T47D (cell line): ENCODE measurements at regions not wholly inside any gene's neighbourhood (a gene's known extent, or its start where the extent isn't known, plus 50 kb on each side); places are given as distances from the start of the nearest gene placed in this dataset.

Experiments
- DNase-seq, 2 experiments: peaks; one replicate each; pipeline versions ENCODE4 v3.0.0 to v3.0.0-alpha.2; 2011 to 2012; ENCODE audit warnings: low read depth in 1 of 2, low spot score in 1 of 2
- JUND ChIP-seq: IDR thresholded peaks from 2 replicates; pipeline ENCODE4 v1.6.1; 2012; ENCODE audit warnings: low read depth
- in situ Hi-C: cut with HindIII; loops from 2 replicates; pipeline ENCODE4 v1.10.0; 2016; ENCODE audit warnings: low sequenced_read_pairs, low pct_unique_long_range_greater_than_20kb

DNA sequence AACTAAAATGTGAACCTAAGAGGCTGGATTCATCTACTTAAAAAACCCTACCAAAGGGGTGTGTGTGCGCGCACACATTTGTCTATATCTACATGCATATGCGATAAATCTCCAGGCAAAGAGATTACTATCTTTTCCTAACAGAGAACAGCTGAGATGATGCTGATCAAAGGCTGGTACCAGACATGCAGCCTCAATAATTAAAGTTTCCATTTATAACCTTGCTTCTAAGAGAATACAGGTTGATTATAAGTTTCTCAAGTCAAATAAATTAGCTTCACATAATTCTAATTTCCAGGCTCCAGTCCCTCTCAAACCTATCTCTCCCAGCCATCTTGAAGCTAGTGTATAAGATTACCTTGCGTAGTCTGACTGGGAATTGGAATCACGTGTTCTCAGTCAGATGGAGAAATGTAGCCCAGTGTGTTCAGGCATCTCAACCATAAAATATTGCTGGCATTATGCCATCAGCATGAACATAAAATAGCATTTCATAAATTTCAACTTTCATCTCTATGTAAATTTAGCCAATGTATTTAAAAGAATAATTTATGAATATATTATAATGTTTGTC lies 1062.0 kb downstream of the XPNPEP1 start:
- in situ Hi-C loops, result no loop called here
- TF ChIP-seq JUND, result no peak
- DNase-seq, result no peak

DNA sequence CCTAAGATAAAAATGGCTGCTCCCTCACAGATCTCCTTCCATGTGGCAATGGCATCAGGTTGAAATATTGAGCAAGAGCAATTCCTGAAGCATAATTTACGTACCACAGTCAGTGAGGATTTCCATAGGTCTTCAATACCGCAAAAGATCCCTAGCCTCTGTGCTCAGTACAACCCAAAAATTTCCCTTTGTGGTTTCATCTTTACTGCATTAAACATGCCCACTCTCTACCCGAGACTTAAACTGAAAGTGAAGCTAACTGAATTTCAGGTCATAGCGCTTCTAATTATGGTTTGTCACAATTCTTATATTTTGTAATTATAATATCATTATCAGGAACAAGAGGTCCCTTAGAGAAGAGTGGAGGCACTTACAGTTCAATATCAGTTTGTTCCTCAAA lies 1071.1 kb downstream of the XPNPEP1 start:
- in situ Hi-C loops, result no loop called here
- no peak for TF ChIP-seq JUND
- no peak for DNase-seq

DNA sequence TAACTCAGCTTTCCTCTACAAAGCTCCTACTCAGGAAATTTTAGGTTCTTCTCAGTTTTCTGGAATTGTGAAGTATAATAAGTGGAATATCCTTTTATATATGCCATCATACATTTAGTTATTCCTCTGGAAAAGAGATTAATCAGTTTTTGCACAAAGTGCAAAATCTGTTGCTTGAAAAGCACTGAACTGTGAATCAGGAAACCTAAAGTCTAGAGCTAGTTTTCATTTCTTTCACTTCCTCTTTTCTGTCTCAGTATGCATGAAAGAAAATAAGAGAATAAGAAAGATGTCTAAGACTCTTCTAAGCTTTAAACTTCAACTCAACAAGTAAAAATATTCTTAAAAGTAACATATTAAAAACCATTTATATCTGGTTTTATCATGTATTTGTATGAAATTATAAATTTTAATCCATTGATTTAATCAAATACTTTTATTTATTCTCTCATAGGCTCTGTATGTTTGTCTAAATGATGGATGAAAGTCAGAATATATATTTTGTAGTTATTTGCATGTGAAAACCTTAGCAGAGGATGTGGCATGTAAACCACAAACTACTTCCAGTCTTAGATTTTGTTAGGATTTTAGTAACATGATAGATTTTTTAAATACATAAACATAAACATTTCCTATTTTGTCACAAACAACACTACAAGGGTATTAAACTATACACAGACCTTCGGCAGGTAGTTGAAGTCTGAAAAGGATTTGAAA lies 1073.0 kb downstream of the XPNPEP1 start:
- no peak for DNase-seq
- TF ChIP-seq JUND, result no peak
- in situ Hi-C loops, result no loop called here

DNA sequence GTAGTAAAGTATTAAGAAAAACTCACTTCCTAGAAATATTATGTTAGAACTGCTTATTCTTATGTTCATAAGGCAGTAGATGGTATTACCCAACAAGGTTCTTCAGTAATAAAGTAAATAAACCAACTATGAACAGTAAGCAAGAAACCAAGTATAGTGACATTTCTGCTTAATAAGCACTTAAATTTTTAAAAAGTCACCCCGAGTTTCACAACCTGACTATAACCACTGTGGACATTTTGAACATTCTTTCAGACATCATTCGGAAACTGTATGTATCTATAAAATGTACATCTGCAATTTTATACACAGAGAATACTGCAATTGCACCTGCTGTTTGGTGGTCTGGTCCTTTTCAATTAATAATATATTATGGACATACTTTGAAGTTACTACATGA lies 1073.6 kb downstream of the XPNPEP1 start:
- in situ Hi-C loops, result no loop called here
- TF ChIP-seq JUND, result no peak
- no peak for DNase-seq

DNA sequence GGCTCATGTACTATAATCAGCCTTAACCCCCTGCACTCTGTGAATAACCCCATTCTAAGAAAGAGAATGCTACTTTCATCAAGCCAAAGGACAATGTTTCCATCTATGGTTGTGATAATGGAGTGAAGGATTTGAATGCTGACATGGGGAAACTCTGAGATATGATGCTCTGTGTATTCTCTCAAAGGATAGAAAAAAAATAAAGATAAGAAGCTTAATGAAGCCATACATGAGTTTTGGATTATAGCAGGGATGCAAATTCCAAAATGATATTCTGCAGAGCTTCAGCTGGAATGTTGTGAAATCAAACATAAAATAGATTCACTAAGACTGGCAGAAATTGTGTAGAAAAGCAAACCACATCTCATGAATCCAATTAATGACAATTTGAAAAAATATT lies 1074.1 kb downstream of the XPNPEP1 start:
- no peak for TF ChIP-seq JUND
- in situ Hi-C loops, result no loop called here
- DNase-seq, result no peak

DNA sequence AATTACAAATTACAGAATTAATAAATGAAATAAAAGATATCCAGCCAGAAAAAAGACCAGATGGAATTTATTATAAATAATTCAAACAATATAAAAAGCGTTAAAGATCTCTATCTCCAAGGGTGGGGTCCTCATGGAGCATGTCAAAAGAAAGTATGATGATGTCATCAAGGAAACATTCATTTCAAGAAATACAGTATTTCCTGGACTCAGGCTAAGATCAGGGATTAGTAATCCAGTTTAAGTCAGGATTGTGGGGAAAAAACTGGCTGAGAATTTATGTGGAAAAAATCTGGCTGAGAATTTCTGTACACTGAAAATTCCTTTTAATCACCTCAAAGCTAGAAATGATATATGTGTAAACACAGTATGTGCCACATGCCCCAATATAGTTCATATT lies 1075.3 kb downstream of the XPNPEP1 start:
- in situ Hi-C loops, result no loop called here
- no peak for TF ChIP-seq JUND
- DNase-seq, result no peak

DNA sequence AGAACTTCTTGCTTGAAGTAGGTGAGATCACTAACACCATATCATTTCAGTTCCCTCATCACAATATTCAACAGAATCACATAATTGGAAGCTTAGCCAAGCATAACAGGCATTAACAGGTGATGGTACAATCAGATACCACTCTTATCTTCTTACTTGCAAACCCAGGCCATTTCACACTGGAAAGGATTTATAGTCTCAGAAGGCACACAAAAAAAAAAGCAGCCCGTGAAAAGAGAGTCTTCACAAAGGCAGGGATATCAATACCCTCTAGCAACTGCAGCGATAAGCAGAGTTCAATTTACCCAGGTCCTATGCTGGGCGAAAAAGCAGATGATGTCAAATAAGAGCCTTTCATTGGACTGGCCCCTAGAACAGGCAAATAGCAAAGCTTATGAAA lies 1082.4 kb downstream of the XPNPEP1 start:
- no peak for DNase-seq
- in situ Hi-C loops, result no loop called here
- TF ChIP-seq JUND, result no peak

DNA sequence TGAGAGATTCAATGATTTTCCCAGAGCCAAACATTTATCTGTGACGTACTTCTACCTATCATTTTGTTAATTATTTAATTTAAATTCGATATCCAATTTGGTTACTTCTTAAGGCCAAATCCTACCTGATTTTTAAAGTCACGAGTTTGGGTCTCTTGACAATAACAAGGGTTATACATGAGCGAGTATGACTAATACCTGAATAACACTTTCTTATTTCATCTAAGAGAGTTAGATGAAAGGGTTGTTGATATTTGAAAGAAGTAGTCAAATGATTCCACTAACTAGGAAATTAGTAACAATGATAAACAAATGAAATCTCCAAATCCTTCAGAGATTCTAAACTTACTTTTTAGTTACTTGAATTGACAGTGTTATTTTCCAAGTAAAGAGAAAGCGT lies 1086.9 kb downstream of the XPNPEP1 start:
- in situ Hi-C loops, result no loop called here
- DNase-seq, result no peak
- no peak for TF ChIP-seq JUND

DNA sequence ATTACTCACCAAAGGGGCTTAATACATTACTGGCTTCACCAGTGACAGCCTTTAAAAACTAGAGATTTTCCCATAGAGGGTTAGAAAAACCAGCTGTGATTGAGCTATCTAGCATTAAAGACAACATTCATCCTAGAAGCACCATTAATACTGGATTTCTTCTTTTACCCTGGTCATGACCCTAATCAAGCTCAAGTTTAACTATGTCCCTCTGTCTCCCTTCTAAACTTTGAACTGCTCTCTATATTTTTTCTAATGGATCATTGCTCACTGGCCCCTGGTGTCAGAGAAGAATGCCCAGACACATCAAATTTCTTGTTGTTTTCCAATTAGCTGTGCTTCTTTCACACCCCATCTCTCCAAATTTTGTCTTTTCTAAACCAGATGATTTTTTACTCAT lies 1101.3 kb downstream of the XPNPEP1 start:
- in situ Hi-C loops, result no loop called here
- no peak for DNase-seq
- no peak for TF ChIP-seq JUND

DNA sequence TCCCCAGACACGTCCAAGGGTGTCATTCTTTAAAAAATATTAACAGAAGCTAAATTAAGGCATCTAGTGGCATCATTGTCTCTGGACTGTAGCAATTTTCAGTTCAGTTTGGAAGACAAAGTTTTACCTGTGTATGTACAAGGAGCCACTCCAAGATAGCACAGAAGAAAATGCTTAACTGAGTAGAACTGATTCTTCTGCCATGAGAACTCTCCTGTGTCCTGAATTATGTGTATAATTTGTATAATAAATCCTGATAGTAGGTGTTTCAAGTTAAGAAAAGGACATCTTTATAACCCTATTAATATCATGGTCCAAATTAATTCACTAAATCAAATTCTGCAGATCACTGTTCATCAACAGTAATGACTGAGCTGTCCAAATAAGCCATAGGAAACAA lies 1104.0 kb downstream of the XPNPEP1 start:
- DNase-seq, result no peak
- in situ Hi-C loops, result no loop called here
- no peak for TF ChIP-seq JUND

DNA sequence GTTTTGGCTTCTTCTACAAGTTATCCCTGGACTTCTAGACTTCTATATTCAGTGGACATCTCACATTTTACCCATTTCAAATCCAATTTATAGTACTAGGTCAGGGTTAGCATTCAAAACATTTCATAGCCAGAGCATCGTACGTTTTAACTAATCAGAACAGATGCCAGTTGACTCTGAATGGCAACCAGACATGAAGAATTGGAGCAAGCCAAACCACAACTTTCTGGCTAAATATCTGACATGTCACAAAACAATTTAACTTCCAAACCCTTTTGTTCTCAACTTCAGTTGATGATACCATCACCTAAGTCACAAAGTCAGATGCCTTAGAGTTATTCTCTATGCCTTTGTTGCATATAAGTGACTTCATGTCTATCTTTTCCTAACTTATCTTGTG lies 1105.7 kb downstream of the XPNPEP1 start:
- DNase-seq, result no peak
- in situ Hi-C loops, result no loop called here
- no peak for TF ChIP-seq JUND

DNA sequence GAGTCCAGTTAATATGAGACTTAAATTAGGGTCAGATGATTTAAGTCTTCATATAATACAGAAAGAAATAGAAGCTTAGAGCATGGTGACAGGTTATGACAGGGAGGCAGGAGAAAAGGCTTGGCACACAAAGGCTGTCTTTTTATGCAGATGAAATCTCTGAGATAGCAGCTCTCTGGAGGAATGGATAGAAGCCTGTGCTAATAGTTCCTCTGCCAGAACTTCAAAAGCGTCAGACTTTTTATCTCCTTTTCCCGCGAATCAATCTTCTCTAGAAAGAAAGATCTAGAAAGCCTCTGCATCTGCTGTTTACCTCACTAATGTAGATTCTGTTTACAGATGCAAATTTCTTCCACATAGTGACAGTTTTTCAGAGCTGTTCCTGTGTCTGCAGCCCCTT lies 1106.2 kb downstream of the XPNPEP1 start:
- no peak for TF ChIP-seq JUND
- in situ Hi-C loops, result no loop called here
- DNase-seq, result no peak

DNA sequence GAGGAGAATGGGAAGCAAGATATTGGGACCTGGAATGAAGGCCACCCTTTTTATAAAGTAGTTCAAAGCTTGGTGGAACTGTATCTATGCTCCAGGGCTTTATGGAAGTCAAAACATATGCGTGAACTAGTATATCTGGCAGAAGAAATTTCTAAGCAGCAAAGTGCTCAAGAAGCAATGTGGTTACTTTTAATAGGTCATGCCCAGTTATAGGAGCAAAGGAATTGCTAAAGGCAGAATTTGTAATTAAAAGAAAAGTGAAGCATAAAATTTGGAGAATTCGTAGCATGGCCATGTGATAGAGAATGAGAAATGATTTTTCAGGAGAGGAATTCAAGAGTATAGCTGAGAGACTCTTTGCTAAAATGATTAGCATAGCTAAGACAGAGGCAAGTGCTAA lies 1110.4 kb downstream of the XPNPEP1 start:
- in situ Hi-C loops, result no loop called here
- no peak for TF ChIP-seq JUND
- DNase-seq, result no peak

DNA sequence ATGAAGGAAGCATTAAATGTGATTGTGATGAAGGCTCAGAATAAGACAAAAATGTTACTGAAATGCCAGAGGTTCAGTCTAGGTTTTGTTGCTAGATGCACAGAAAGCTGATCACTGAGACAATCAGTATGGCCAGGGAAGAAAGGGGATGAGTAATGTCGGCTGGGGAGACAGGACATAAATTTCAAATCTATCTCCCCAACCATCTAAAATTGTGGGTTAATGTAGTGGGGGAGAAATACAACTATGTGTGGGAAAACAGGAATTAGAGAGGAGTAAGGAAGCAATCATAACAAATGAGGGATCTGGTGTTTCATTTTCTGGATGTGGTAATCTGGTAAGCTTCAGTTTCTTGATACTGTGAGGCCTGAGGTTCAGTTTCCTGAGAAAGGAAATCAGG lies 1111.0 kb downstream of the XPNPEP1 start:
- in situ Hi-C loops, result no loop called here

More for the DNA sequence above, 1111.0 kb downstream of the XPNPEP1 start:
- no peak for TF ChIP-seq JUND
- DNase-seq, result no peak
